HG03575 (cell line): ENCODE measurements at regions not wholly inside any gene's neighbourhood (a gene's known extent, or its start where the extent isn't known, plus 50 kb on each side); places are given as distances from the start of the nearest gene placed in this dataset.
"Not testable (repeated sequence)": the region's sequence is repeated elsewhere in the genome, so short reads cannot be mapped to it uniquely, and the experiment has no call there.

Experiments used
- ATAC-seq: cut with Tn5 transposase; IDR thresholded peaks from one replicate; pipeline ENCODE4 v1.9.1; 2021; ENCODE audit not compliant: unreplicated experiment, insufficient number of reproducible peaks, low FRiP score; ENCODE audit errors: extremely low read depth

DNA sequence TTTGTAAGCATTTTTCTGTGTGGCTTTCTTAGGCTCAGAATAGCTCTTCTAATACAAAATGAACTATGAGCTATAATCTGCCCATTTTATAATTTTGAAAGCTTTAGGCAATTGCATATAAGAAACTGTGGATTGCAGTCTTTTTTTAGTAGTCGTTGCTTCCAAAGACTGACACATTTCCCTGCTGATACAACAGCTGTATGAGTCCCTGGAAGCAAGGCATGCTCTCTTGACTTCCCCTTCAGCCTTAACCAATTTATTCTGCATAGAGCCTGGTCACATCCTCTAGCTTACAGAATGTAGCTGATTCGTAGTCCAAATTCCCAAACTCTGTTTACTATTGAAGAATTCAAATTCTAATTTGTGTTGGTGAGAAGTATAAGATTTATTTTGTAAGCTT lies 155.3 kb upstream of the EYA4 start:
- ATAC-seq, result no peak

- no peak for ATAC-seq
These were observed 152.0 kb upstream of the EYA4 start for GRCh38 chr6:133088931-133089695.

- ATAC-seq, result no peak
These were observed 149.0 kb upstream of the EYA4 start for GRCh38 chr6:133092199-133092598.

DNA sequence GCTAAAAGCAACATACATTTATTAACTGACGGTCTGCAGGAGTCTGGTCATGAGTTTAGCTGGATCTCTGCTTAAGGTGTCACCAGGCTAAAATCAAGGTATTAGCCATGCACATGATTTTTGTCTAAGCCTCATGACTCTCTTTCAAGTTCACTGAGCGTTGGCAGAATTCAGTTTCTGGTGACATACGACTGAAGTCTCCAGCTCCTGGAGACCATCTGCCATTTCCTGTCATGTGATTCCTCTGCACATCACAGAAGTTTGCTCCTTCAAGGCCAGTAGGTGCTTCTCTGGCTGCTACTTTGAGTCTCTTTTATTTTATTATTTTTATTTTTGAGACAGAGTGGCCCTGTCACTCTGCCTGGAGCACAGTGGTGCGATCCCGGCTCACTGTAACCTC lies 148.4 kb upstream of the EYA4 start:
- ATAC-seq, result no peak

DNA sequence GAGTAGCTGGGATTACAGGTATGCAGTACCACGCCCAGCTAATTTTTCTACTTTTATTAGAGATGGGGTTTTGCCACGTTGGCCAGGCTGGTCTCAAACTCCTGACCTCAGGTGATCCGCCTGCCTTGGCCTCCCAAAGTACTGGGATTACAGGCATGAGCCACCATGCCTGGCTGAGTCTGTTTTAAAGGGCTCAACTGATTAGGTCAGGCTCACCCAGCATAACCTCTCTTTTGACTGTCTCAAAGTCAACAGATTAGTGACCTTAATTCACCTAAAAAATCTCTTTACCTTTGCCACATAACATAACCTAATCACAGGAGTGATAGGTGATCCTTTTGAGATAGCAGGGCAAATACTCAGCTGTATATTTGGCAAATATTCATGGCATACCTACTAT lies 147.9 kb upstream of the EYA4 start:
- not testable (repeated sequence) for ATAC-seq

- no peak for ATAC-seq
These were observed 147.2 kb upstream of the EYA4 start for GRCh38 chr6:133093956-133094355.

DNA sequence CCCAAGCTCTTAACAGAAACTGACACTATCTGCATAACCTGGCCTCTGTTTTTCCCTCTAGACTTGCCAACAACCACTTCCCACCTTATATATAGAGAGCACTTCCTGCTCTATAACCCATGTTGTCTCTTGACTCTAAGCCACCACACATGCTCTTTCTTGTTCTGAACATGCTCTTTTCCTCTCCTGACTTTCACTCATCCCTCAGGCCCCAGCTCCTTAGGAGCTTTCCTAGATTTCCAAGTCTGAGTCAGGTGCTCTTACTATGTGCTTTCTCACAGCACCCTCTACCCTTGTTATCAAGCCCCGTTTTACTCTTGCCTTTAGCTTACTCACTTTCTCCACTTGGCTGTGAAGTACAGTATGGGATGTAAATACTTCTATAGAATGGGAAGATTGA lies 143.9 kb upstream of the EYA4 start:
- no peak for ATAC-seq

DNA sequence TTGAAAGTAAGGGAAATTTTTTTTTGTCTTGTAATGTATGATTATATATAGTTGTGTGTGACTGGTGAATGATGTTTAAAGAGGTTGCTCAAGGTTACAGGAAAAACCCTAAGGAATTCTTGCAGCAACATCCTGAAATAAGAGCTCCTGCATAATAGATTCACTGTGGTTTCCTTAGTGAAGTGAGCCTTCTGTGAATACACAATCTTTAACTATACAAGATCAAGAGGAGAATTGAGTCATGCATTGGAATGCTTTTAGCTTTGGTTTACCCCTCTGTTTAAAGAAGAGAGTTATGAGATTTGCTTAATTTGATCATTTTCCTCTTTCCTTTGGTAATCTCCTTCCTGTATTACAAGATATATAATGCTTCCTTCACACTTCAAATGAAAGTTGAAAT lies 141.6 kb upstream of the EYA4 start:
- ATAC-seq, result no peak

GRCh38 chr6:133100865-133101264 lies 140.3 kb upstream of the EYA4 start:
- no peak for ATAC-seq

- ATAC-seq, result no peak
These were observed 139.4 kb upstream of the EYA4 start for GRCh38 chr6:133101790-133102189.

- ATAC-seq, result no peak
These were observed 134.2 kb upstream of the EYA4 start for GRCh38 chr6:133106934-133107333.

- no peak for ATAC-seq
These were observed 132.7 kb upstream of the EYA4 start for GRCh38 chr6:133108419-133108818.

- ATAC-seq, result no peak
These were observed 126.2 kb upstream of the EYA4 start for GRCh38 chr6:133114973-133115372.

- no peak for ATAC-seq
These were observed 125.2 kb upstream of the EYA4 start for GRCh38 chr6:133115946-133116345.

- ATAC-seq, result no peak
These were observed 113.0 kb upstream of the EYA4 start for GRCh38 chr6:133128191-133128590.

DNA sequence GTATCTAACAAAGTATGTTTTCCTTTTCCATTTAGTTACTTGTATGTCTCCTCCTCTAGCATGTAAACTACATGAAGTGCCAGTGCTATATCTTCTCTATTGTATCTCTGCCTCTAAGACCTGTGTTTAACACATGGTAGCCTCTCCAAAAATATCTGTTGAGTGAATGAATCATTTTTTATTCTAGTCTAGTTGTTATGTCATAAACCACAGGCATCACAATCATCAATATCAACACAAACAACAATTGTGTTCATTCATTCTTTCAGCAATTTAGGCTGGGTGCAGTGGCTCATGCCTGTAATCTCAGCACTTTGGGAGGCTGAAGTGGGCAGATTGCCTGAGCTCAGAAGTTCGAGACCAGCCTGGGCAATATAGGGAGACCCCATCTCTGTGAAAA lies 111.6 kb upstream of the EYA4 start:
- ATAC-seq, result no peak

DNA sequence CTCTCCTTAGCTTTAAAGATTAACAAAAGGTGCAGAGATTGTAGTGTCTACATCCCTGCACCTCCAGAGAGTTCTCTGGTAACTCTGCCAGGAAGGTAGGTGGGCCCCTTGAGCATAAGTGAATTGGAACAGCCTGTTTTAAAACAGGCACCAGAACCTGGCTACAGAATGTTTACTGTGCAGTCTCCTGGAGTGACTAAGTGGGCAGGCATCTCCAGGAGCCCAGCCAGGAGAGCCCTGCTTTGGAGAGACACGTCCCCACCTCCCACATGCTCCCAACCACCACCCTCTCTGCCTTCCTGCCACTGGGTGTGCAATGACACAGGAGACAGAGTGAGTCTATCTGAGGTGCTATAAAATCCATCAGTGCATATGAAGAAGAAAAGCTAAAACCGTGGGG lies 110.3 kb upstream of the EYA4 start:
- ATAC-seq, result no peak

GRCh38 chr6:133131621-133132465 lies 109.3 kb upstream of the EYA4 start:
- no peak for ATAC-seq

GRCh38 chr6:133132466-133132971 lies 108.6 kb upstream of the EYA4 start:
- no peak for ATAC-seq

GRCh38 chr6:133136177-133136880 lies 104.8 kb upstream of the EYA4 start:
- no peak for ATAC-seq
